IMR-90 (cell line): ENCODE measurements at regions not wholly inside any gene's neighbourhood (a gene's known extent, or its start where the extent isn't known, plus 50 kb on each side); places are given as distances from the start of the nearest gene placed in this dataset.

ENCODE experiments used
- CTCF ChIP-seq: conservative IDR thresholded peaks from 2 replicates; pipeline ENCODE4 v1.5.1; 2012; ENCODE audit warnings: mild to moderate bottlenecking, low read depth, low read length, improper control_type of control experiment
- FOS ChIP-seq: fragments of 150-350 bp; IDR thresholded peaks from 2 replicates; pipeline ENCODE4 v1.6.1; 2016; ENCODE audit warnings: low read depth, low read length
- MAFK ChIP-seq: IDR thresholded peaks from 2 replicates; pipeline ENCODE4 v1.6.1; 2012; ENCODE audit warnings: low read depth, low read length, improper control_type of control experiment
- MXI1 ChIP-seq: IDR thresholded peaks from 2 replicates; pipeline ENCODE4 v1.6.1; 2012; ENCODE audit warnings: low read depth, mild to moderate bottlenecking, low read length, moderate library complexity, borderline replicate concordance
- POLR2A ChIP-seq: IDR thresholded peaks from 2 replicates; pipeline ENCODE4 v1.6.1; 2012; ENCODE audit warnings: mild to moderate bottlenecking, low read depth, low read length
- RAD21 ChIP-seq: IDR thresholded peaks from 2 replicates; pipeline ENCODE4 v1.6.1; 2012; ENCODE audit warnings: low read length, improper control_type of control experiment
- RFX5 ChIP-seq: IDR thresholded peaks from 2 replicates; pipeline ENCODE4 v1.8.0; 2012; ENCODE audit warnings: low read depth, mild to moderate bottlenecking, low read length, moderate library complexity

- TF ChIP-seq FOS (no peak), RFX5 (no peak), CTCF (no peak), MXI1 (no peak), RAD21 (no peak), POLR2A (no peak), MAFK (no peak)
These were observed 76.4 kb upstream of the HS3ST5 start for GRCh38 chr6:114419175-114419574.
